Endothelial cell (in vitro differentiated cells): ENCODE measurements at regions not wholly inside any gene's neighbourhood (a gene's known extent, or its start where the extent isn't known, plus 50 kb on each side); places are given as distances from the start of the nearest gene placed in this dataset.

Experiments used
- DNase-seq: peaks from one replicate; pipeline ENCODE4 v3.0.0; 2021; ENCODE audit warnings: low spot score
- H3K27ac Mint-ChIP-seq: one replicate; pipeline ENCODE4 v1.8.0; 2021; ENCODE audit warnings: mixed read lengths, inconsistent platforms; ENCODE audit not compliant: unreplicated experiment
- H3K27me3 Mint-ChIP-seq: one replicate; pipeline ENCODE4 v1.8.0; 2021; ENCODE audit warnings: mild to moderate bottlenecking, moderate library complexity, mixed read lengths, inconsistent platforms; ENCODE audit not compliant: unreplicated experiment
- H3K36me3 Mint-ChIP-seq: one replicate; pipeline ENCODE4 v1.8.0; 2021; ENCODE audit warnings: mild to moderate bottlenecking, low read depth, mixed read lengths, inconsistent platforms; ENCODE audit not compliant: unreplicated experiment
- H3K4me1 Mint-ChIP-seq: one replicate; pipeline ENCODE4 v1.8.0; 2021; ENCODE audit warnings: mild to moderate bottlenecking, mixed read lengths, inconsistent platforms; ENCODE audit not compliant: unreplicated experiment
- H3K4me3 Mint-ChIP-seq: one replicate; pipeline ENCODE4 v1.8.0; 2021; ENCODE audit warnings: mild to moderate bottlenecking, mixed read lengths, inconsistent platforms; ENCODE audit not compliant: unreplicated experiment
- H3K9me3 Mint-ChIP-seq: one replicate; pipeline ENCODE4 v1.8.0; 2021; ENCODE audit warnings: mixed read lengths, inconsistent platforms; ENCODE audit not compliant: unreplicated experiment
- TF ChIP-seq, protein P1 (sequence below): fragments of 200-600 bp; sonication (generic); IDR thresholded peaks from one replicate; pipeline ENCODE4 v1.5.0; 2021; ENCODE audit warnings: antibody characterized with exemption; ENCODE audit not compliant: unreplicated experiment

DNA sequence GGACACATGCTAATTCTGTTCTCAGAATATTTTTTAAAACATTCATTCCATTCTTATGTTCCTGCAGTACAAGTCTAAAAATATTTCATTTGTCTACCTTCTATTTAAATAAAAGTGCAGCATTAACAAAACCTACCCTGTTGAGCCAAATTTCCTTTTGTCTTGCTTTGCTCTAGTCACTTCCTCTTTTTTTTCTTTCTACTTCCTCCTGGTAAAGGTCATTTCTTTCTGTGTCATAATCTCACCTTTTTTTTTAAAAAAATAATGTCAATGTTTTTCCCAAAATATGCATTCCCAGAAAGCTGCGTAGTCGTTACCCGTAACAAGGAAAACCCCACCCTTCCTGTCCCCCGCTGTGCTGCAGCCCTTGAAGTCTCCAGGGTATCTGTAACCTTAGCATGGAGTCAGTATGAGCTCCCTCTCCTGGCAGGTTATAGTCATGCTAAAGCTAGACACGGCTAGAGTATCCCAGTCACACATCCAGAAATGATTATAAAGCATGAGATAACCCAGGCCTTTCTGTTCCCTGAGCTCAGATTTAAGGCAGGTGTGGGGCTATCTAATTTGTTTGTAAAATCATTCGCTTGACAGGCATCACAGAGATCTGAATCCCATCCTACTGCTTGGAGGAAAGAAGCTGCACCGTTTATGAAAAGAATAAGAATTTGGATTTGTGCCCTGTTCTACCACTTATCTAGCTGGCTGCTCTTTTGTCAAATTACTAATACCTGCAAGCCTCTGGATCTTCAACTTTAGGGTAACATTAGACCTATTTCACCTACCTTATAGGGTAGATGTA lies 51.1 kb upstream of the EED start:
- Mint-ChIP-seq H3K27ac (peak overlapping the region; percentile 33), H3K4me1 (peaks cover 6% of the 10 kb centered on the region), H3K9me3 (no peaks in the 10 kb centered on the region), H3K36me3 (no peaks in the 10 kb centered on the region), H3K27me3 (no peaks in the 10 kb centered on the region), H3K4me3 (peak overlapping the region; percentile 13)
- DNase-seq: peak; percentile 62
- TF ChIP-seq, protein P1, sequence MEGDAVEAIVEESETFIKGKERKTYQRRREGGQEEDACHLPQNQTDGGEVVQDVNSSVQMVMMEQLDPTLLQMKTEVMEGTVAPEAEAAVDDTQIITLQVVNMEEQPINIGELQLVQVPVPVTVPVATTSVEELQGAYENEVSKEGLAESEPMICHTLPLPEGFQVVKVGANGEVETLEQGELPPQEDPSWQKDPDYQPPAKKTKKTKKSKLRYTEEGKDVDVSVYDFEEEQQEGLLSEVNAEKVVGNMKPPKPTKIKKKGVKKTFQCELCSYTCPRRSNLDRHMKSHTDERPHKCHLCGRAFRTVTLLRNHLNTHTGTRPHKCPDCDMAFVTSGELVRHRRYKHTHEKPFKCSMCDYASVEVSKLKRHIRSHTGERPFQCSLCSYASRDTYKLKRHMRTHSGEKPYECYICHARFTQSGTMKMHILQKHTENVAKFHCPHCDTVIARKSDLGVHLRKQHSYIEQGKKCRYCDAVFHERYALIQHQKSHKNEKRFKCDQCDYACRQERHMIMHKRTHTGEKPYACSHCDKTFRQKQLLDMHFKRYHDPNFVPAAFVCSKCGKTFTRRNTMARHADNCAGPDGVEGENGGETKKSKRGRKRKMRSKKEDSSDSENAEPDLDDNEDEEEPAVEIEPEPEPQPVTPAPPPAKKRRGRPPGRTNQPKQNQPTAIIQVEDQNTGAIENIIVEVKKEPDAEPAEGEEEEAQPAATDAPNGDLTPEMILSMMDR: no peak

DNA sequence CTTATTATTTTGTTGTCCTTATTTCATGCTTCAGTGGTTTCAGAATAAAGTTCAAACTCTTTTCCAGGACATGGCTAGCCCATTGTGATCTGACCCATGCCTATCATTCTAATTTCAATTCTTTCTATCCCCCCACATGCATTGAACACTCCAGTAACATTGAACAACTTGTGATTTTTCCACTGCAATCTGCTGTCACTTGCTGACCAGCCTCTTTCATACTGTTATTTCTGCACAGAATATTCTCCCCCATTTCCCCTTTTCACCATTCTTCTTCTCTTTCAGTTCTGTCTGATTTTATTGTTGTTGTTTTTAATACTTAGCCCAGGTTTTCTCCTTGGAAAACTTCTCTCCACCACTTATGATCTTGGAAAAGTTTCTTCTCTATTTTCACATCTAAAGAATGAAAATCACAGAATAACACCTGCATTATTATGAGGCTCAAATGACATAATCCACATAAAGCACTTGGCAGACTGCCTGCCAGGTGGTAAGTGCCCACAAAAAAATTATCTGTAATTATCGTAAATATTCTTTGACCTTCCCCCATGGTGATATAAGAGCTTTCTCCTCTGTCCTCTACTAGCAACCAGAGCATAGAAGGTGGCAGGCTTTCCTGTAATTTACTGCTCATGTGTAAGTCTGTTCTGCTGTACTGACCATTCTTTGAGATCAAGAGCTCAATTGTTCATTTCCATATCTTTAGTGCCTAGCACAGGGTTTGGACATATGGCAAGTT lies 51.9 kb upstream of the EED start:
- TF ChIP-seq, protein P1: no peak
- no peak overlapping the region for H3K27ac Mint-ChIP-seq
- no peaks in the 10 kb centered on the region for H3K9me3 Mint-ChIP-seq

DNA sequence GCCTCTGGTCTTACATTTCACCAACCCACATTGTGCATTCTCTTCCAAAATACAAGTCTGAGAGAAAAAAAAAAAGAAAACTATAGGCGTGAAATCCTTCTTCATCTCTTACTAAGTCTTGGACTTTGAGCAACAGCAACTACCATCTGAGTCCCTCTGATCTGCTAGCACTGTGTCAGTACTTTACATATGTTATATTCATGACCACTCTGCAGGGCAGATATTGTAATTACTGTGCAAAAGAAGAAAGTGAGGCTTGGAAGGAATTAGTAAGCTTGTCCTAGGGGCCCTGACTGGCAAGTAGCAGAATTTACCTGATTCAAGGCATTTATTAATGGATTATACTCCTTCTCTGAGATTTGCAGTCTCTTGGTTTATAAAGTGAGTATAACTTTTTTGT lies 52.7 kb upstream of the EED start:
- H3K27ac Mint-ChIP-seq: no peak overlapping the region
- no peak overlapping the region for H3K4me3 Mint-ChIP-seq
- H3K36me3 Mint-ChIP-seq: no peaks in the 10 kb centered on the region
- DNase-seq: no peak
- H3K27me3 Mint-ChIP-seq: no peaks in the 10 kb centered on the region
- H3K9me3 Mint-ChIP-seq: no peaks in the 10 kb centered on the region
- H3K4me1 Mint-ChIP-seq: peaks cover 6% of the 10 kb centered on the region
- TF ChIP-seq, protein P1: no peak

More for the DNA sequence above, 51.9 kb upstream of the EED start:
- H3K36me3 Mint-ChIP-seq: no peaks in the 10 kb centered on the region
- peaks cover 6% of the 10 kb centered on the region for H3K4me1 Mint-ChIP-seq
- no peak for DNase-seq
- no peaks in the 10 kb centered on the region for H3K27me3 Mint-ChIP-seq
- H3K4me3 Mint-ChIP-seq: no peak overlapping the region

- DNase-seq: no peak
- no peak overlapping the region for H3K27ac Mint-ChIP-seq
- H3K27me3 Mint-ChIP-seq: no peaks in the 10 kb centered on the region
- H3K4me1 Mint-ChIP-seq: peaks cover 8% of the 10 kb centered on the region
- TF ChIP-seq, protein P1: no peak
- H3K9me3 Mint-ChIP-seq: no peaks in the 10 kb centered on the region
- no peaks in the 10 kb centered on the region for H3K36me3 Mint-ChIP-seq
- no peak overlapping the region for H3K4me3 Mint-ChIP-seq
Observed at GRCh38 chr11:86187027-86187426, 57.5 kb upstream of the EED start.

DNA sequence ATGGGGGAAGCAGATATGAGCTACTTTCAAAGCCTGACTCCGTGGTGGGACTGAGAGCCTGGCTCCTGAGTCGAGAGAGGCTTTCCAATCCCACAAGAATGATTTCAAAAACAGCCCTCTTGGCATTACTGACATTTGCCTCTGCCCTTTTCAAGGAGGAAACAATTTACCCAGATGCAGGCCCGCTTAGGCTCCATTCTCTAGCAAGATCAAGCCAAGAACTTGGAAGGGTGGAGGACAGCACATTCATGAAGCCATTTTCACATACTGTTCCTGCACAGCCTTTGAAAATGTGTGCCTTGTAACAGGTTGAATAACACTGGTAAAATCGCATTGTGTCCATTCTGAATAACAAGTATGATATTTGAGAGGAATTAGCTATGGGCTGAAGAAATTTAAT lies 58.2 kb upstream of the EED start:
- H3K4me1 Mint-ChIP-seq: peaks cover 8% of the 10 kb centered on the region
- no peaks in the 10 kb centered on the region for H3K9me3 Mint-ChIP-seq
- no peak overlapping the region for H3K27ac Mint-ChIP-seq
- H3K4me3 Mint-ChIP-seq: no peak overlapping the region
- TF ChIP-seq, protein P1: no peak
- no peak for DNase-seq
- H3K27me3 Mint-ChIP-seq: no peaks in the 10 kb centered on the region
- H3K36me3 Mint-ChIP-seq: no peaks in the 10 kb centered on the region
